SK-N-SH (cell line): ENCODE measurements at regions not wholly inside any gene's neighbourhood (a gene's known extent, or its start where the extent isn't known, plus 50 kb on each side); places are given as distances from the start of the nearest gene placed in this dataset.

ENCODE experiments used
- FOSL2 ChIP-seq: IDR thresholded peaks from 2 replicates; pipeline ENCODE4 v1.4.0; 2012; ENCODE audit warnings: low read depth, mild to moderate bottlenecking, moderate library complexity, borderline replicate concordance
- RFX5 ChIP-seq: IDR thresholded peaks from 2 replicates; pipeline ENCODE4 v1.6.1; 2012; ENCODE audit warnings: mild to moderate bottlenecking, improper control_type of control experiment, low read length
- SMC3 ChIP-seq: IDR thresholded peaks from 2 replicates; pipeline ENCODE4 v1.6.1; 2012; ENCODE audit warnings: low read depth, low read length, improper control_type of control experiment
- TF ChIP-seq, protein P1 (sequence below): fragments of 200-600 bp; sonication (generic); IDR thresholded peaks from 2 replicates; pipeline ENCODE4 v1.6.1; 2017; ENCODE audit warnings: antibody characterized with exemption, mild to moderate bottlenecking, moderate library complexity
- TF ChIP-seq, protein P2 (sequence below): IDR thresholded peaks from 2 replicates; pipeline ENCODE4 v1.6.1; 2012; ENCODE audit warnings: mild to moderate bottlenecking, low read depth, low read length, moderate library complexity

DNA sequence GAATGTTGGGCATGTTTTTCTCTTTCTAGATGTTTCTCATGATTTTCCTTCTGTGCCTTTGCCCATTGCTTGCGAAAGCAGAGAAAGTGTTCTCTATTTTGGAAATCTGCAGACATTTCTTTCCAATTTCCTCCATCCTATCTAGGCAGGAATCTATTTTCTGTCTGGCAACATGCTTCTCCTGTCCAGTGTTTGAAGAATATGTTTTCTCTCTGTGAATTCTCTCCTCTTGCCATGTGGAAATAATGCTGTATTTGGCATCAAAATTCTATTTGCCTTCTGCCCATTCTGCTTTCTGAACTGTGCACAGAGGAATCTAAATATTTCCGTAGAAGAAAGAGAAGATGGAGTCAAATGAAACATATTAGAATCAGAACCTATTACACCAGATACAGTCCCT is 833.3 kb downstream of the CDH9 start:
- TF ChIP-seq, protein P1, sequence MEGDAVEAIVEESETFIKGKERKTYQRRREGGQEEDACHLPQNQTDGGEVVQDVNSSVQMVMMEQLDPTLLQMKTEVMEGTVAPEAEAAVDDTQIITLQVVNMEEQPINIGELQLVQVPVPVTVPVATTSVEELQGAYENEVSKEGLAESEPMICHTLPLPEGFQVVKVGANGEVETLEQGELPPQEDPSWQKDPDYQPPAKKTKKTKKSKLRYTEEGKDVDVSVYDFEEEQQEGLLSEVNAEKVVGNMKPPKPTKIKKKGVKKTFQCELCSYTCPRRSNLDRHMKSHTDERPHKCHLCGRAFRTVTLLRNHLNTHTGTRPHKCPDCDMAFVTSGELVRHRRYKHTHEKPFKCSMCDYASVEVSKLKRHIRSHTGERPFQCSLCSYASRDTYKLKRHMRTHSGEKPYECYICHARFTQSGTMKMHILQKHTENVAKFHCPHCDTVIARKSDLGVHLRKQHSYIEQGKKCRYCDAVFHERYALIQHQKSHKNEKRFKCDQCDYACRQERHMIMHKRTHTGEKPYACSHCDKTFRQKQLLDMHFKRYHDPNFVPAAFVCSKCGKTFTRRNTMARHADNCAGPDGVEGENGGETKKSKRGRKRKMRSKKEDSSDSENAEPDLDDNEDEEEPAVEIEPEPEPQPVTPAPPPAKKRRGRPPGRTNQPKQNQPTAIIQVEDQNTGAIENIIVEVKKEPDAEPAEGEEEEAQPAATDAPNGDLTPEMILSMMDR: no peak
- no peak for TF ChIP-seq FOSL2
- TF ChIP-seq, protein P2, sequence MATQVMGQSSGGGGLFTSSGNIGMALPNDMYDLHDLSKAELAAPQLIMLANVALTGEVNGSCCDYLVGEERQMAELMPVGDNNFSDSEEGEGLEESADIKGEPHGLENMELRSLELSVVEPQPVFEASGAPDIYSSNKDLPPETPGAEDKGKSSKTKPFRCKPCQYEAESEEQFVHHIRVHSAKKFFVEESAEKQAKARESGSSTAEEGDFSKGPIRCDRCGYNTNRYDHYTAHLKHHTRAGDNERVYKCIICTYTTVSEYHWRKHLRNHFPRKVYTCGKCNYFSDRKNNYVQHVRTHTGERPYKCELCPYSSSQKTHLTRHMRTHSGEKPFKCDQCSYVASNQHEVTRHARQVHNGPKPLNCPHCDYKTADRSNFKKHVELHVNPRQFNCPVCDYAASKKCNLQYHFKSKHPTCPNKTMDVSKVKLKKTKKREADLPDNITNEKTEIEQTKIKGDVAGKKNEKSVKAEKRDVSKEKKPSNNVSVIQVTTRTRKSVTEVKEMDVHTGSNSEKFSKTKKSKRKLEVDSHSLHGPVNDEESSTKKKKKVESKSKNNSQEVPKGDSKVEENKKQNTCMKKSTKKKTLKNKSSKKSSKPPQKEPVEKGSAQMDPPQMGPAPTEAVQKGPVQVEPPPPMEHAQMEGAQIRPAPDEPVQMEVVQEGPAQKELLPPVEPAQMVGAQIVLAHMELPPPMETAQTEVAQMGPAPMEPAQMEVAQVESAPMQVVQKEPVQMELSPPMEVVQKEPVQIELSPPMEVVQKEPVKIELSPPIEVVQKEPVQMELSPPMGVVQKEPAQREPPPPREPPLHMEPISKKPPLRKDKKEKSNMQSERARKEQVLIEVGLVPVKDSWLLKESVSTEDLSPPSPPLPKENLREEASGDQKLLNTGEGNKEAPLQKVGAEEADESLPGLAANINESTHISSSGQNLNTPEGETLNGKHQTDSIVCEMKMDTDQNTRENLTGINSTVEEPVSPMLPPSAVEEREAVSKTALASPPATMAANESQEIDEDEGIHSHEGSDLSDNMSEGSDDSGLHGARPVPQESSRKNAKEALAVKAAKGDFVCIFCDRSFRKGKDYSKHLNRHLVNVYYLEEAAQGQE: no peak
- TF ChIP-seq SMC3: no peak
- TF ChIP-seq RFX5: no peak
